Endothelial cell of umbilical vein (primary cell): ENCODE measurements at regions not wholly inside any gene's neighbourhood (a gene's known extent, or its start where the extent isn't known, plus 50 kb on each side); places are given as distances from the start of the nearest gene placed in this dataset.

ENCODE experiments used
- BruUV-seq: library from RNA; stranded (reverse); fragments of 400-500 nt; replicated peaks from 2 replicates; lab custom pipeline; 2021; lab: Mats Ljungman, UMichigan
- CTCF ChIA-PET: fragments of 300-600, 350-600 bp; sonication (Branson Sonifier 250); formaldehyde crosslinking; loops from one replicate; lab custom pipeline; 2021; ENCODE audit warnings: antibody characterized with exemption, inconsistent platforms; lab: Charles Lee
- POLR2A ChIA-PET: fragments of 300-600, 350-600 bp; sonication (Branson Sonifier 250); formaldehyde crosslinking; loops from one replicate; lab custom pipeline; 2021; ENCODE audit warnings: antibody characterized with exemption, inconsistent platforms; lab: Charles Lee
- DNase-seq: peaks from one replicate; pipeline ENCODE4 v3.0.0-alpha.2; 2011; ENCODE audit warnings: low read depth, low spot score
- FAIRE-seq: peaks from 2 replicates; lab custom pipeline; 2011; peaks lifted over from hg19 to GRCh38; lab: Jason Lieb, UNC
- H2AFZ ChIP-seq: 2 replicates; pipeline ENCODE4 v1.6.0; 2012; ENCODE audit warnings: low read depth, low read length, control low read depth, inconsistent platforms
- H3K27ac ChIP-seq: 2 replicates; pipeline ENCODE4 v1.5.1; 2011; ENCODE audit warnings: low read depth, mild to moderate bottlenecking, control low read depth, low read length, moderate library complexity; ENCODE audit not compliant: insufficient read depth
- H3K27me3 ChIP-seq, 2 experiments: 2 replicates each; pipeline versions ENCODE4 v1.6.0 to v1.6.1; 2011; ENCODE audit warnings: low read length in 2 of 2, mixed read lengths in 1 of 2; ENCODE audit not compliant: control insufficient read depth in 2 of 2, insufficient read depth in 2 of 2
- H3K36me3 ChIP-seq, 2 experiments: 2 replicates in 1 of 2; 3 replicates in 1 of 2; pipeline ENCODE4 v1.5.1; 2011; ENCODE audit warnings: low read length in 2 of 2, mild to moderate bottlenecking in 1 of 2, moderate library complexity in 1 of 2; ENCODE audit not compliant: control insufficient read depth in 2 of 2, insufficient read depth in 2 of 2; ENCODE audit errors: extremely low read depth in 1 of 2
- H3K4me1 ChIP-seq: 3 replicates; pipeline ENCODE4 v1.5.1; 2011; ENCODE audit warnings: mild to moderate bottlenecking, low read length; ENCODE audit not compliant: control insufficient read depth, insufficient read depth; ENCODE audit errors: extremely low read depth
- H3K4me2 ChIP-seq: 2 replicates; pipeline ENCODE4 v1.6.1; 2011; ENCODE audit warnings: low read length, control low read depth, mixed read lengths; ENCODE audit not compliant: insufficient read depth
- H3K4me3 ChIP-seq, 3 experiments: fragments of 200-600 bp in 1 of 3; sonication (generic), shearing (Covaris generic) in 1 of 3; replicated peaks in 1 of 3; 2 replicates each; pipeline ENCODE4 v1.5.1; 2011 to 2016; ENCODE audit warnings: control low read depth in 3 of 3, low read length in 3 of 3, mild to moderate bottlenecking in 2 of 3, inconsistent platforms in 1 of 3, low read depth in 1 of 3, moderate library complexity in 1 of 3; ENCODE audit not compliant: insufficient read depth in 1 of 3
- H3K79me2 ChIP-seq: 2 replicates; pipeline ENCODE4 v1.6.0; 2012; ENCODE audit warnings: low read length, inconsistent platforms; ENCODE audit not compliant: control insufficient read depth, insufficient read depth
- H3K9ac ChIP-seq: replicated peaks from 2 replicates; pipeline ENCODE3; 2011; ENCODE audit warnings: low read length, control low read depth; ENCODE audit not compliant: insufficient read depth; ENCODE audit errors: extremely low read depth
- H3K9me1 ChIP-seq: replicated peaks from 3 replicates; pipeline ENCODE4 v1.6.0; 2011; ENCODE audit warnings: mild to moderate bottlenecking, low read length; ENCODE audit not compliant: control insufficient read depth, insufficient read depth; ENCODE audit errors: extremely low read depth
- H3K9me3 ChIP-seq: replicated peaks from 2 replicates; pipeline ENCODE4 v1.5.1; 2012; ENCODE audit warnings: low read length, inconsistent platforms; ENCODE audit not compliant: control insufficient read depth, insufficient read depth
- H4K20me1 ChIP-seq: replicated peaks from 2 replicates; pipeline ENCODE3; 2011; ENCODE audit warnings: mild to moderate bottlenecking, low read length; ENCODE audit not compliant: control insufficient read depth, insufficient read depth; ENCODE audit errors: extremely low read depth
- GATA2 ChIP-seq: IDR thresholded peaks from 2 replicates; pipeline ENCODE4 v1.7.0; 2011; ENCODE audit warnings: low read depth, mild to moderate bottlenecking, moderate library complexity, mixed read lengths, low read length; ENCODE audit not compliant: insufficient read length, insufficient read depth
- MYC ChIP-seq: IDR thresholded peaks from one replicate; pipeline ENCODE4 v1.6.1; 2011; ENCODE audit warnings: mild to moderate bottlenecking, low read depth, low read length
- POLR2A ChIP-seq: IDR thresholded peaks from 2 replicates; pipeline ENCODE4 v1.6.1; 2012; ENCODE audit warnings: low read depth, mild to moderate bottlenecking, control low read depth, low read length
- POLR2AphosphoS5 ChIP-seq: IDR thresholded peaks from 2 replicates; pipeline ENCODE4 v1.6.1; 2012; ENCODE audit warnings: low read depth, mild to moderate bottlenecking, control low read depth, low read length, moderate library complexity; ENCODE audit not compliant: insufficient read depth
- dilution Hi-C: fragments of 300-500 bp; cut with MboI; formaldehyde crosslinking; loops from one replicate; pipeline ENCODE4 v1.15.0; 2019; ENCODE audit warnings: low sequenced_read_pairs; ENCODE audit not compliant: extremely low pct_ligation_motif_present
- intact Hi-C: fragments of 100-400 bp; cut with micrococcal nuclease; formaldehyde crosslinking; loops from one replicate; pipeline ENCODE4 v1.10.0; 2022
- TF ChIP-seq, protein P1 (sequence below): IDR thresholded peaks from 2 replicates; pipeline ENCODE4 v1.6.1; 2011; ENCODE audit not compliant: insufficient read depth, insufficient read length

- Histone ChIP-seq H3K4me3 (no peak overlapping the region), H4K20me1 (no peaks in the 10 kb centered on the region), H3K9me1 (no peaks in the 10 kb centered on the region), H3K27ac (no peak overlapping the region), H3K9me3 (peaks cover 15% of the 10 kb centered on the region), H3K36me3 (no peaks in the 10 kb centered on the region), H3K79me2 (no peaks in the 10 kb centered on the region), H3K27me3 (no peaks in the 10 kb centered on the region), H3K4me1 (no peaks in the 10 kb centered on the region), H2AFZ (no peak overlapping the region), H3K4me2 (no peak overlapping the region), H3K9ac (no peak overlapping the region)
- dilution Hi-C loops (no loop called here), intact Hi-C loops (no loop called here)
- ChIA-PET CTCF (no interaction called here), POLR2A (no interaction called here)
- TF ChIP-seq, protein P1, sequence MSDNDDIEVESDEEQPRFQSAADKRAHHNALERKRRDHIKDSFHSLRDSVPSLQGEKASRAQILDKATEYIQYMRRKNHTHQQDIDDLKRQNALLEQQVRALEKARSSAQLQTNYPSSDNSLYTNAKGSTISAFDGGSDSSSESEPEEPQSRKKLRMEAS: no peak
- TF ChIP-seq MYC: no peak
- no peak for TF ChIP-seq GATA2
- DNase-seq (no peak), FAIRE-seq (no peak)
- no TSS peak for BruUV-seq
Measured at GRCh38 chr17:73878923-73879322, 234.7 kb upstream of the SDK2 start.

DNA sequence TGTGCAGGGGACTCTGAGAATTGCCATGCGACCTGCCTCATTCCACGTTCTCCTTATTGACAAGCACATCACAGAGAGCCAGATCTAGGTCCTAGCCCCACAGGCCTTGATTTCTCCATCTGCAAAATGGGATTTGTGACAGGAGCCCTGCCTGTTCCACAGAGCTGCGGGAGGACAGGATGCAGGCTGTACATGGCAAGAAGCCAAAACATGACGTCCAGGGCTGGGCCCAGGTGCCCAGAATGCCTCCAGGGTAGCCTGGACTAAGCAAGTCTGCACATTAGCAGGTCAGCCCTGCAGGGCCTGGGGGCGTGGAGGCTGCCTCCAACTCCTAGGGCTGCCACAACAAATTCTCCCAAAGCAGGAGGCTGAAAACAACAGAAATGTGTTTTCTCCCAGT lies 235.7 kb upstream of the SDK2 start:
- Histone ChIP-seq H3K4me3 (no peak overlapping the region), H3K9me1 (no peaks in the 10 kb centered on the region), H4K20me1 (no peaks in the 10 kb centered on the region), H3K4me1 (no peaks in the 10 kb centered on the region), H2AFZ (no peak overlapping the region), H3K36me3 (no peaks in the 10 kb centered on the region), H3K79me2 (no peaks in the 10 kb centered on the region), H3K27me3 (no peaks in the 10 kb centered on the region), H3K9me3 (peaks cover 14% of the 10 kb centered on the region), H3K27ac (no peak overlapping the region), H3K4me2 (no peak overlapping the region), H3K9ac (no peak overlapping the region)
- CTCF ChIA-PET: no interaction called here
- dilution Hi-C loops: no loop called here
- TF ChIP-seq POLR2AphosphoS5 (no peak), POLR2A (no peak)
- FAIRE-seq (no peak), DNase-seq (no peak)
- POLR2A ChIA-PET: no interaction called here
- no TSS peak for BruUV-seq
- intact Hi-C loops: no loop called here
